HepG2 (cell line): ENCODE measurements at regions not wholly inside any gene's neighbourhood (a gene's known extent, or its start where the extent isn't known, plus 50 kb on each side); places are given as distances from the start of the nearest gene placed in this dataset.

ENCODE experiments used
- ATAC-seq: fragments of 200-7000 bp; cut with Tn5 transposase; 3 replicates; pipeline ENCODE4 v1.9.1; 2020; ENCODE audit warnings: mild to moderate bottlenecking, moderate library complexity
- BruUV-seq: library from RNA; stranded (reverse); fragments of 400-500 nt; replicated peaks from 2 replicates; lab custom pipeline; 2021; lab: Mats Ljungman, UMichigan
- CTCF ChIA-PET: fragments of 300-600 bp; formaldehyde crosslinking; extraction: SDS; loops from one replicate; lab custom pipeline; 2021; ENCODE audit warnings: low total read pairs, inconsistent platforms, low intra/inter-chr PET ratio; lab: Yijun Ruan, JAX
- POLR2A ChIA-PET: fragments of 350-600 bp; sonication (Branson Sonifier 250); formaldehyde crosslinking; loops from one replicate; lab custom pipeline; 2020; ENCODE audit warnings: antibody characterized with exemption, inconsistent platforms; lab: Yijun Ruan, JAX
- DNase-seq: peaks from one replicate; pipeline ENCODE4 v3.0.0-alpha.2; 2015; ENCODE audit warnings: low spot score
- FAIRE-seq: peaks from 3 replicates; lab custom pipeline; 2011; peaks lifted over from hg19 to GRCh38; lab: Jason Lieb, UNC
- H2AFZ ChIP-seq: one replicate; pipeline ENCODE4 v1.6.1; 2011; ENCODE audit warnings: low read length, inconsistent platforms
- H3K27ac ChIP-seq: fragments of 300-600 bp; 3 replicates; pipeline ENCODE4 v1.8.0; 2011; ENCODE audit warnings: mixed run types, mild to moderate bottlenecking, mixed read lengths, low read length, inconsistent platforms; ENCODE audit not compliant: insufficient read depth; ENCODE audit errors: extremely low read length
- H3K27me3 ChIP-seq, 2 experiments: fragments of 200-600 bp in 1 of 2; 2 replicates in 1 of 2; 3 replicates in 1 of 2; pipeline versions ENCODE4 v1.6.0 to v1.8.0; 2011; ENCODE audit warnings: low read length in 2 of 2, mild to moderate bottlenecking in 2 of 2, moderate library complexity in 2 of 2, inconsistent platforms in 1 of 2; ENCODE audit not compliant: insufficient read depth in 2 of 2, control insufficient read depth in 1 of 2
- H3K36me3 ChIP-seq, 2 experiments: fragments of 200-600 bp in 1 of 2; replicated peaks in 1 of 2; 2 replicates in 1 of 2; 3 replicates in 1 of 2; pipeline versions ENCODE4 v1.5.1 to v1.8.0; 2011; ENCODE audit warnings: low read length in 2 of 2, inconsistent platforms in 1 of 2; ENCODE audit not compliant: insufficient read depth in 2 of 2, control insufficient read depth in 1 of 2
- H3K4me1 ChIP-seq: 2 replicates; pipeline ENCODE4 v1.5.1; 2012; ENCODE audit warnings: low read length, inconsistent platforms; ENCODE audit not compliant: insufficient read depth
- H3K4me2 ChIP-seq: 2 replicates; pipeline ENCODE4 v1.6.0; 2011; ENCODE audit warnings: low read depth, low read length, inconsistent platforms
- H3K4me3 ChIP-seq, 3 experiments: fragments of 200-600 bp in 1 of 3; sonication (generic), shearing (Covaris generic) in 1 of 3; replicated peaks in 1 of 3; 2 replicates each; pipeline ENCODE4 v1.5.1; 2011 to 2016; ENCODE audit warnings: low read length in 3 of 3, inconsistent platforms in 2 of 3, low read depth in 2 of 3, mild to moderate bottlenecking in 2 of 3, control low read depth in 1 of 3, mixed read lengths in 1 of 3; ENCODE audit not compliant: insufficient read depth in 1 of 3
- H3K79me2 ChIP-seq: one replicate; pipeline ENCODE4 v1.6.1; 2011; ENCODE audit warnings: low read length, inconsistent platforms; ENCODE audit not compliant: insufficient read depth
- H3K9ac ChIP-seq: 2 replicates; pipeline ENCODE4 v1.6.0; 2011; ENCODE audit warnings: mild to moderate bottlenecking, low read depth, low read length, inconsistent platforms; ENCODE audit not compliant: insufficient read depth
- H3K9me3 ChIP-seq: 2 replicates; pipeline ENCODE4 v1.5.1; 2012; ENCODE audit warnings: mild to moderate bottlenecking, low read length
- H4K20me1 ChIP-seq: 2 replicates; pipeline ENCODE4 v1.6.0; 2011; ENCODE audit warnings: inconsistent platforms, mild to moderate bottlenecking, low read length, moderate library complexity; ENCODE audit not compliant: insufficient read depth
- CSRNP2 ChIP-seq: sonication (generic); formaldehyde crosslinking; conservative IDR thresholded peaks from 2 replicates; pipeline ENCODE4 v1.8.0; 2022; ENCODE audit warnings: low read depth, missing genetic modification reagents
- GLI4 ChIP-seq: sonication (generic); formaldehyde crosslinking; IDR thresholded peaks from 2 replicates; pipeline ENCODE4 v1.5.1; 2020; ENCODE audit warnings: missing genetic modification reagents, mild to moderate bottlenecking, moderate library complexity, borderline replicate concordance
- GTF2F1 ChIP-seq: fragments of 150-350 bp; IDR thresholded peaks from 2 replicates; pipeline ENCODE4 v1.6.1; 2014; ENCODE audit warnings: low read length
- POGZ ChIP-seq: sonication (generic); formaldehyde crosslinking; IDR thresholded peaks from 2 replicates; pipeline ENCODE4 v1.4.0; 2020; ENCODE audit warnings: mild to moderate bottlenecking, missing genetic modification reagents
- TARDBP ChIP-seq: sonication (generic); formaldehyde crosslinking; IDR thresholded peaks from 2 replicates; pipeline ENCODE4 v1.8.0; 2022; ENCODE audit warnings: mild to moderate bottlenecking, missing genetic modification reagents
- TRIM22 ChIP-seq: fragments of 450-650 bp; IDR thresholded peaks from 2 replicates; pipeline ENCODE4 v1.6.1; 2017
- ZBTB4 ChIP-seq: sonication (generic); formaldehyde crosslinking; IDR thresholded peaks from 2 replicates; pipeline ENCODE4 v1.4.0; 2020; ENCODE audit warnings: missing genetic modification reagents, mild to moderate bottlenecking, borderline replicate concordance
- ZFAT ChIP-seq: sonication (generic); formaldehyde crosslinking; conservative IDR thresholded peaks from 2 replicates; pipeline ENCODE4 v1.8.1; 2023; ENCODE audit warnings: missing genetic modification reagents, inconsistent platforms
- ZMYM3 ChIP-seq: sonication (generic); formaldehyde crosslinking; IDR thresholded peaks from 2 replicates; pipeline ENCODE4 v1.5.1; 2020; ENCODE audit warnings: mild to moderate bottlenecking, missing genetic modification reagents
- ZNF317 ChIP-seq: sonication (generic); formaldehyde crosslinking; IDR thresholded peaks from 2 replicates; pipeline ENCODE4 v1.5.0; 2020; ENCODE audit warnings: mild to moderate bottlenecking, missing genetic modification reagents
- ZNF432 ChIP-seq: sonication (generic); formaldehyde crosslinking; IDR thresholded peaks from 2 replicates; pipeline ENCODE4 v1.5.0; 2020; ENCODE audit warnings: missing genetic modification reagents, mild to moderate bottlenecking, borderline replicate concordance
- ZNF503 ChIP-seq: sonication (generic); formaldehyde crosslinking; IDR thresholded peaks from 2 replicates; pipeline ENCODE4 v1.4.0; 2020; ENCODE audit warnings: missing genetic modification reagents
- ZNF749 ChIP-seq: sonication (generic); formaldehyde crosslinking; IDR thresholded peaks from 2 replicates; pipeline ENCODE4 v1.8.0; 2022; ENCODE audit warnings: mild to moderate bottlenecking, missing genetic modification reagents, moderate library complexity, borderline replicate concordance
- ZUFSP ChIP-seq: sonication (generic); formaldehyde crosslinking; IDR thresholded peaks from 2 replicates; pipeline ENCODE4 v1.9.0; 2021; ENCODE audit warnings: missing genetic modification reagents, mild to moderate bottlenecking, borderline replicate concordance
- WGBS: methylation state at CpG from one replicate; pipeline ENCODE4 v1.1.6; 2017; ENCODE audit warnings: low lambda C conversion rate; 5-methylcytosine and 5-hydroxymethylcytosine counted together
- in situ Hi-C: cut with HindIII; loops from 2 replicates; pipeline ENCODE4 v1.10.0; 2017; ENCODE audit warnings: low pct_unique_long_range_greater_than_20kb; ENCODE audit not compliant: extremely low pct_ligation_motif_present
- intact Hi-C: fragments of 100-400 bp; cut with micrococcal nuclease; formaldehyde crosslinking; loops from one replicate; pipeline ENCODE4 v1.10.0; 2022; ENCODE audit not compliant: unreplicated experiment

GRCh38 chr6:81682235-81682795, 70.2 kb downstream of the TENT5A start (continued):
- TF ChIP-seq ZBTB4, result no peak
- TF ChIP-seq POGZ (CRISPR knock-in tag), result no peak

GRCh38 chr6:81669445-81669844, 83.0 kb downstream of the TENT5A start:
- CTCF ChIA-PET, result no interaction called here
- no peaks in the 10 kb centered on the region for H3K36me3 ChIP-seq
- H3K4me3 ChIP-seq, result no peak overlapping the region
- intact Hi-C loops, result no loop called here
- ATAC-seq (no peak), DNase-seq (no peak), FAIRE-seq (no peak)
- H2AFZ ChIP-seq, result no peak overlapping the region
- no peaks in the 10 kb centered on the region for H3K9me3 ChIP-seq
- no peak overlapping the region for H3K9ac ChIP-seq
- no TSS peak for BruUV-seq
- no peaks in the 10 kb centered on the region for H4K20me1 ChIP-seq
- no peaks in the 10 kb centered on the region for H3K79me2 ChIP-seq
- H3K4me2 ChIP-seq, result no peak overlapping the region
- WGBS, result 86% methylated on average over 2 of the region's 2 CpGs
- no peak overlapping the region for H3K27ac ChIP-seq
- no peaks in the 10 kb centered on the region for H3K27me3 ChIP-seq
- no peaks in the 10 kb centered on the region for H3K4me1 ChIP-seq
- POLR2A ChIA-PET, result no interaction called here
- in situ Hi-C loops, result no loop called here
- TF ChIP-seq ZNF317, result no peak
- no peak for TF ChIP-seq TRIM22
- no peak for TF ChIP-seq GTF2F1
- no peak for TF ChIP-seq ZUFSP
- no peak for TF ChIP-seq ZNF432 (CRISPR knock-in tag)
- no peak for TF ChIP-seq ZNF749 (CRISPR knock-in tag)
- no peak for TF ChIP-seq GLI4 (CRISPR knock-in tag)
- no peak for TF ChIP-seq CSRNP2 (CRISPR knock-in tag)
- no peak for TF ChIP-seq ZFAT (CRISPR knock-in tag)
- TF ChIP-seq TARDBP (CRISPR knock-in tag), result no peak
- no peak for TF ChIP-seq ZNF503 (CRISPR knock-in tag)
- no peak for TF ChIP-seq ZMYM3 (CRISPR knock-in tag)
